Lung (tissue), 11 donors: ENCODE measurements at regions not wholly inside any gene's neighbourhood (a gene's known extent, or its start where the extent isn't known, plus 50 kb on each side); places are given as distances from the start of the nearest gene placed in this dataset.

ENCODE experiments used
- ATAC-seq: fragments of 200-7000 bp; cut with Tn5 transposase; one replicate; pipeline ENCODE4 v1.9.1; 2020; ENCODE audit warnings: moderate number of reproducible peaks; ENCODE audit not compliant: insufficient read depth, low FRiP score
- DNase-seq, 3 donors: peaks; one replicate each; pipeline ENCODE4 v3.0.0-alpha.2; 2013 to 2017
- H3K27ac ChIP-seq, 2 donors: one replicate each; pipeline ENCODE4 v1.5.1; 2013; ENCODE audit warnings: mild to moderate bottlenecking in 2 of 2, moderate library complexity in 2 of 2, control low read depth in 1 of 2, inconsistent platforms in 1 of 2, low read depth in 1 of 2, low read length in 1 of 2
- H3K27me3 ChIP-seq, 3 donors: one replicate each; pipeline ENCODE4 v1.5.1; 2013; ENCODE audit warnings: low read length in 2 of 3; ENCODE audit not compliant: control insufficient read depth in 3 of 3, insufficient read depth in 3 of 3
- H3K36me3 ChIP-seq, 4 donors: one replicate each; pipeline ENCODE4 v1.5.1; 2013; ENCODE audit warnings: low read length in 4 of 4, mild to moderate bottlenecking in 1 of 4, moderate library complexity in 1 of 4; ENCODE audit not compliant: control insufficient read depth in 4 of 4, insufficient read depth in 4 of 4
- H3K4me1 ChIP-seq, 5 donors: one replicate each; pipeline ENCODE4 v1.5.1; 2013; ENCODE audit warnings: low read length in 5 of 5, mild to moderate bottlenecking in 2 of 5, moderate library complexity in 1 of 5; ENCODE audit not compliant: control insufficient read depth in 5 of 5, insufficient read depth in 5 of 5
- H3K4me3 ChIP-seq: one replicate; pipeline ENCODE4 v1.5.1; 2013; ENCODE audit warnings: mild to moderate bottlenecking, control low read depth, moderate library complexity
- H3K9ac ChIP-seq, 2 donors: one replicate each; pipeline ENCODE4 v1.5.1; 2013; ENCODE audit warnings: low read length in 2 of 2, control low read depth in 1 of 2; ENCODE audit not compliant: insufficient read depth in 1 of 2
- H3K9me3 ChIP-seq, 4 donors: one replicate each; pipeline ENCODE4 v1.5.1; 2013; ENCODE audit warnings: low read length in 3 of 4, mild to moderate bottlenecking in 1 of 4, moderate library complexity in 1 of 4; ENCODE audit not compliant: control insufficient read depth in 4 of 4, insufficient read depth in 3 of 4
- WGBS, 2 donors: extraction: QIAGEN DNeasy Blood & Tissue Kit; methylation state at CpG; one replicate each; pipeline ENCODE4 v1.1.7; 2013; 5-methylcytosine and 5-hydroxymethylcytosine counted together
- TF ChIP-seq, protein P1 (sequence below): IDR thresholded peaks from 2 replicates; pipeline ENCODE4 v1.5.1; 2012; ENCODE audit warnings: mild to moderate bottlenecking; ENCODE audit errors: control extremely low read depth, extremely low read depth
- donor health status: control.
- donor health status: control.
- donor health status: Bipolar disorder and iron deficiency.
- donor health status: healthy.
- donor health status: DM: yes; HTN: yes; CAD: no.

DNA sequence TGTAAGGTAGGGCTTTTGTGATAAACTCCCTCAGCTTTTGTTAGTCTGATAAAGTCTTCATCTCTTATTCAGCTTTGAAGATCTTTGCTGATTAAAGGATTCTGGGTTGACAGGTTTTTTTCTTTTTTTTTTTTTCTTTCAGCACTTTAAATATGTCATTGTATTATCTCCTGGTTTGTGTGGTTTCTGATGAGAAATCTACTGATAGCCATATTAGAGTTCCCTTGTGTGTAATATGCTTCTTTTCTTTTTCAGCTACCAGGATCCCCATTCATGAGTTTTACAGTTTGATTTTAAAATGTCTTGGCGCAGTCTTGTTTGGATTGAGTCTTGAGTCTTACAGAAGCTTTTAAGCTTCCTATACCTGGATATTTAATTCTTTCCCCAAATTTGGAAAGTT lies 504.5 kb downstream of the TLL1 start:
- peaks cover 0 to 20% (median 0%) of the 10 kb centered on the region in 4 donors for H3K9me3 ChIP-seq
- H3K9ac ChIP-seq = no peak overlapping the region
- H3K4me1 ChIP-seq = no peaks in the 10 kb centered on the region
- no peak for ATAC-seq
- no peaks in the 10 kb centered on the region for H3K27me3 ChIP-seq
- no peaks in the 10 kb centered on the region for H3K36me3 ChIP-seq
- DNase-seq = no peak
- H3K4me3 ChIP-seq = no peak overlapping the region
- 96 to 100% methylated on average over 1 of the region's 1 CpG for WGBS, 2 donors
- no peak overlapping the region for H3K27ac ChIP-seq
- TF ChIP-seq, protein P1, sequence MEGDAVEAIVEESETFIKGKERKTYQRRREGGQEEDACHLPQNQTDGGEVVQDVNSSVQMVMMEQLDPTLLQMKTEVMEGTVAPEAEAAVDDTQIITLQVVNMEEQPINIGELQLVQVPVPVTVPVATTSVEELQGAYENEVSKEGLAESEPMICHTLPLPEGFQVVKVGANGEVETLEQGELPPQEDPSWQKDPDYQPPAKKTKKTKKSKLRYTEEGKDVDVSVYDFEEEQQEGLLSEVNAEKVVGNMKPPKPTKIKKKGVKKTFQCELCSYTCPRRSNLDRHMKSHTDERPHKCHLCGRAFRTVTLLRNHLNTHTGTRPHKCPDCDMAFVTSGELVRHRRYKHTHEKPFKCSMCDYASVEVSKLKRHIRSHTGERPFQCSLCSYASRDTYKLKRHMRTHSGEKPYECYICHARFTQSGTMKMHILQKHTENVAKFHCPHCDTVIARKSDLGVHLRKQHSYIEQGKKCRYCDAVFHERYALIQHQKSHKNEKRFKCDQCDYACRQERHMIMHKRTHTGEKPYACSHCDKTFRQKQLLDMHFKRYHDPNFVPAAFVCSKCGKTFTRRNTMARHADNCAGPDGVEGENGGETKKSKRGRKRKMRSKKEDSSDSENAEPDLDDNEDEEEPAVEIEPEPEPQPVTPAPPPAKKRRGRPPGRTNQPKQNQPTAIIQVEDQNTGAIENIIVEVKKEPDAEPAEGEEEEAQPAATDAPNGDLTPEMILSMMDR = no peak

DNA sequence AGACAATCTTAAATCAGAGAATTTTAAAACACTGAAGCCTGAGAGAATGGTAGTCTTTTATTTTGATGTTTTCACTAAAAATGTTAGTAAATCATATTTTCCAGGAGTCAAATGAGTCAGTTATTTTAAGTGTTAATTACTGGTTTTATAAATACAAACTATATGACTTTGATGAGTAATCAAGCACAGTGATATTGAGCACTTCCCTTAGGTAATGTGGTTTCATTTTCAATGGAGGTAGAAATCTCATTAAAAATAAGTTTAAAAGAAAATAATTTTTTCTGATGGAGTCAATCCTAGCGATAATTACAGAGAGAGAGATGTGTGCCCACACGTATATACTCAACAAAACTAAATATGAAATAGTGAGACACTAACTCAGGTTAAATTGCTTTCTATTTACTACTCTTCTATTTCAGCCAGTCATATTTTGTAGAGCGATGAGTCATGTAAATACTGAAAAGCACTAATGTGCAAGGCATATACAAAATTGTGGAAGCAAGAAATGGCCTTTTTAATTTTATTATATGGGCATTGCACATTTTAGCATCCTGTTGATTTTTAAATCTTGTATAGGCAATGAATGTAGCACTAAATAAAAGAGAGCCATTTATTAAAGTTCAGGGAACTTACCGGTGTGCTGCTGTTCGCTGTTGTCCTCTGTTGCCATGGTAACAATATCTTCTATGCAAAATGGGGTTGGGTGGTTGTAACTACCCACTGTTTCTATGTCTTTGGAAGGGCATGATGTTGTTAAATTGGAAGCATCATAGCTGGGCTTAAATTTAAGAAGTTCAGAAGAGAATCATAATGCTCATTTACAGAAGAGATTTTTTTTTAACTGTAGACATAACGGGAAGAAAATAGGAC lies 513.7 kb downstream of the TLL1 start:
- ATAC-seq (no peak), DNase-seq (no peak)
- H3K27me3 ChIP-seq = no peaks in the 10 kb centered on the region
- H3K9me3 ChIP-seq = no peaks in the 10 kb centered on the region
- H3K27ac ChIP-seq = no peak overlapping the region
- H3K36me3 ChIP-seq = no peaks in the 10 kb centered on the region
- H3K4me1 ChIP-seq = no peaks in the 10 kb centered on the region
- H3K4me3 ChIP-seq = no peak overlapping the region
- TF ChIP-seq, protein P1 = no peak
- 74 to 75% methylated on average over 6 of the region's 6 CpGs for WGBS, 2 donors
- H3K9ac ChIP-seq = no peak overlapping the region

DNA sequence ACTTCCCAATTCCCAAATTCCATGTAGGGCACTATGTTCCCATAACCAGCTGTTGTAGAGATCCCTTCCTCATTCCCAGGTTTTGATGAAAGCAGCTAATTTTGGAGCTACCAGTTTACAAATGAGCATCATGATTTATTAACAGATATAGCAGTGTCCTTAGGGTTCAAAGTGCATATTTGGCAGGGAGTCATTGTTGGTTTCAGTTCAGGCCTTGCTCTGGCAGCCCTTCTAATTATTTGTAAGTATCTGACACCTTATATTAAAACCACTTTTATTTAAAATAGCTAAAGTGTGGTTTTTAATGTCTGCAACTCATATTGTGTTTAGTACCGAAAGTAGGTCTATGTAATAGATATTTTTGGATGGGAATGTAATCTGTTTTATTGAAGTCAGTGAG lies 518.5 kb downstream of the TLL1 start:
- WGBS, 2 donors = 75 to 76% methylated on average over 1 of the region's 1 CpG
- no peaks in the 10 kb centered on the region for H3K27me3 ChIP-seq
- no peak overlapping the region for H3K4me3 ChIP-seq
- DNase-seq = no peak
- no peaks in the 10 kb centered on the region for H3K9me3 ChIP-seq
- TF ChIP-seq, protein P1 = no peak
- H3K36me3 ChIP-seq = no peaks in the 10 kb centered on the region
- ATAC-seq = no peak
- H3K4me1 ChIP-seq = no peaks in the 10 kb centered on the region
- H3K27ac ChIP-seq = no peak overlapping the region
- H3K9ac ChIP-seq = no peak overlapping the region
